GM23338 (cell line): ENCODE measurements at regions not wholly inside any gene's neighbourhood (a gene's known extent, or its start where the extent isn't known, plus 50 kb on each side); places are given as distances from the start of the nearest gene placed in this dataset.

Experiments used
- ATAC-seq: fragments of 200-7000 bp; cut with Tn5 transposase; 3 replicates; pipeline ENCODE4 v1.9.1; 2020
- DNase-seq: peaks from one replicate; pipeline ENCODE4 v3.0.0-alpha.2; 2015; ENCODE audit warnings: low spot score
- H2AFZ ChIP-seq: fragments of 200-600 bp; sonication (generic); 2 replicates; pipeline ENCODE4 v1.8.0; 2016; ENCODE audit warnings: antibody characterized with exemption, mild to moderate bottlenecking, moderate library complexity
- H3F3A ChIP-seq: fragments of 200-600 bp; sonication (generic); replicated peaks from 2 replicates; pipeline ENCODE4 v1.8.0; 2017; ENCODE audit warnings: antibody characterized with exemption, mixed run types, low read depth
- H3K27ac ChIP-seq: fragments of 200-600 bp; sonication (generic); 2 replicates; pipeline ENCODE4 v1.6.1; 2016; ENCODE audit warnings: low read depth
- H3K27me3 ChIP-seq: fragments of 200-600 bp; sonication (generic); 2 replicates; pipeline ENCODE4 v1.8.0; 2016; ENCODE audit warnings: mild to moderate bottlenecking, mixed run types, moderate library complexity; ENCODE audit not compliant: insufficient read depth
- H3K36me3 ChIP-seq: fragments of 200-600 bp; sonication (generic); 2 replicates; pipeline ENCODE4 v1.8.0; 2016; ENCODE audit warnings: mild to moderate bottlenecking; ENCODE audit not compliant: insufficient read depth
- H3K4me1 ChIP-seq: fragments of 200-600 bp; sonication (generic); 2 replicates; pipeline ENCODE4 v1.8.0; 2016; ENCODE audit warnings: mild to moderate bottlenecking, moderate library complexity; ENCODE audit not compliant: insufficient read depth
- H3K4me2 ChIP-seq: fragments of 200-600 bp; sonication (generic); 2 replicates; pipeline ENCODE4 v1.7.1; 2017; ENCODE audit warnings: mixed run types
- H3K4me3 ChIP-seq: fragments of 200-600 bp; sonication (generic); 2 replicates; pipeline ENCODE4 v1.6.1; 2016; ENCODE audit warnings: mixed run types
- H3K79me2 ChIP-seq: fragments of 200-600 bp; sonication (generic); replicated peaks from 2 replicates; pipeline ENCODE4 v1.8.0; 2017; ENCODE audit warnings: mild to moderate bottlenecking; ENCODE audit not compliant: insufficient read depth
- H3K9me2 ChIP-seq: fragments of 200-600 bp; sonication (generic); 2 replicates; pipeline ENCODE4 v1.8.0; 2017; ENCODE audit not compliant: insufficient read depth
- H4K20me1 ChIP-seq: fragments of 200-600 bp; sonication (generic); replicated peaks from 2 replicates; pipeline ENCODE4 v1.8.0; 2017; ENCODE audit warnings: mild to moderate bottlenecking; ENCODE audit not compliant: insufficient read depth
- H3K27ac Mint-ChIP-seq: 2 replicates; pipeline ENCODE4 v1.8.0; 2020; ENCODE audit warnings: inconsistent platforms, mild to moderate bottlenecking, moderate library complexity, mixed read lengths
- H3K27me3 Mint-ChIP-seq: 3 replicates; pipeline ENCODE4 v1.8.0; 2022; ENCODE audit warnings: low read depth, mild to moderate bottlenecking, moderate library complexity, mixed read lengths, inconsistent platforms; ENCODE audit not compliant: insufficient read depth, poor library complexity
- H3K36me3 Mint-ChIP-seq: 3 replicates; pipeline ENCODE4 v1.8.0; 2021; ENCODE audit warnings: low read depth, mild to moderate bottlenecking, inconsistent platforms, moderate library complexity, mixed read lengths
- H3K4me1 Mint-ChIP-seq: 3 replicates; pipeline ENCODE4 v1.8.0; 2020; ENCODE audit warnings: mild to moderate bottlenecking, inconsistent platforms, mixed read lengths
- H3K4me3 Mint-ChIP-seq: 3 replicates; pipeline ENCODE4 v1.8.0; 2021; ENCODE audit warnings: moderate library complexity, mild to moderate bottlenecking, inconsistent platforms, mixed read lengths
- H3K9me3 Mint-ChIP-seq: 3 replicates; pipeline ENCODE4 v1.8.0; 2020; ENCODE audit warnings: moderate library complexity, mild to moderate bottlenecking, inconsistent platforms, mixed read lengths
- CREB1 ChIP-seq: fragments of 250-450 bp; sonication (Bioruptor Pico); IDR thresholded peaks from 2 replicates; pipeline ENCODE4 v1.5.0; 2020; ENCODE audit warnings: low read depth, mild to moderate bottlenecking, moderate library complexity
- CTCF ChIP-seq, 2 experiments: fragments of 200-600 bp in 1 of 2; sonication (generic) in 1 of 2; conservative IDR thresholded peaks; 2 replicates each; pipeline versions ENCODE4 v1.5.1 to v1.6.1; 2016 to 2017; ENCODE audit warnings: antibody characterized with exemption in 2 of 2, low read depth in 2 of 2, mild to moderate bottlenecking in 2 of 2, moderate library complexity in 1 of 2
- ETS1 ChIP-seq: IDR thresholded peaks from 2 replicates; pipeline ENCODE4 v1.6.1; 2016; ENCODE audit warnings: antibody characterized with exemption
- EZH2 ChIP-seq: fragments of 200-600 bp; sonication (generic); IDR thresholded peaks from one replicate; pipeline ENCODE4 v1.8.0; 2017; ENCODE audit warnings: antibody characterized with exemption, mild to moderate bottlenecking, low read depth; ENCODE audit not compliant: unreplicated experiment
- EZH2phosphoT487 ChIP-seq: fragments of 200-600 bp; sonication (generic); IDR thresholded peaks from one replicate; pipeline ENCODE4 v1.8.1; 2018; ENCODE audit warnings: antibody characterized with exemption; ENCODE audit not compliant: unreplicated experiment
- JUNB ChIP-seq: IDR thresholded peaks from one replicate; pipeline ENCODE4 v1.6.1; 2016; ENCODE audit warnings: antibody characterized with exemption; ENCODE audit not compliant: unreplicated experiment
- POLR2AphosphoS5 ChIP-seq: IDR thresholded peaks from 2 replicates; pipeline ENCODE4 v1.6.1; 2016; ENCODE audit warnings: antibody characterized with exemption, low read depth
- REST ChIP-seq: IDR thresholded peaks from one replicate; pipeline ENCODE4 v1.6.1; 2018; ENCODE audit warnings: antibody characterized with exemption; ENCODE audit not compliant: unreplicated experiment
- STAT1 ChIP-seq: IDR thresholded peaks from one replicate; pipeline ENCODE4 v1.6.1; 2016; ENCODE audit warnings: antibody characterized with exemption; ENCODE audit not compliant: unreplicated experiment
- ZNF114 ChIP-seq: fragments of 250-450 bp; sonication (Bioruptor Pico); IDR thresholded peaks from 2 replicates; pipeline ENCODE4 v1.5.0; 2020; ENCODE audit warnings: mild to moderate bottlenecking, moderate library complexity

GRCh38 chr5:158069838-158070237 lies 210.9 kb upstream of the CLINT1 start (continued):
- TF ChIP-seq POLR2AphosphoS5 (no peak), CREB1 (CRISPR knock-in tag) (no peak), CTCF (conservative IDR thresholded peaks at IDR 0.05; ENCODE audit: low read depth in 2 of 2) (no peak)

- Histone ChIP-seq H3F3A (no peaks in the 10 kb centered on the region), H3K27me3 (no peaks in the 10 kb centered on the region), H3K36me3 (no peaks in the 10 kb centered on the region), H3K79me2 (no peaks in the 10 kb centered on the region), H4K20me1 (no peaks in the 10 kb centered on the region), H3K4me2 (no peak overlapping the region), H3K4me3 (no peak overlapping the region), H3K27ac (no peak overlapping the region), H3K4me1 (no peaks in the 10 kb centered on the region), H3K9me2 (peaks cover 19% of the 10 kb centered on the region; the same call in 1 of the 2 replicates), H2AFZ (no peak overlapping the region)
- DNase-seq: no peak
- H3K4me3 Mint-ChIP-seq: no peak overlapping the region
- H3K9me3 Mint-ChIP-seq: no peaks in the 10 kb centered on the region
- ATAC-seq: no peak
- no peak for TF ChIP-seq EZH2
- TF ChIP-seq JUNB: no peak
- TF ChIP-seq EZH2phosphoT487: no peak
- TF ChIP-seq REST: no peak
- TF ChIP-seq STAT1: no peak
- no peak for TF ChIP-seq CREB1 (CRISPR knock-in tag)
- TF ChIP-seq POLR2AphosphoS5: no peak
- H3K36me3 Mint-ChIP-seq: no peaks in the 10 kb centered on the region
- H3K27ac Mint-ChIP-seq: no peak overlapping the region
- H3K27me3 Mint-ChIP-seq: no peaks in the 10 kb centered on the region
- peaks cover 2% of the 10 kb centered on the region; the same call in 1 of the 3 replicates for H3K4me1 Mint-ChIP-seq
Observed at GRCh38 chr5:158068964-158069363, 210.0 kb upstream of the CLINT1 start.

- Histone ChIP-seq H3K79me2 (no peaks in the 10 kb centered on the region), H3K36me3 (no peaks in the 10 kb centered on the region), H4K20me1 (no peaks in the 10 kb centered on the region), H3F3A (no peaks in the 10 kb centered on the region), H3K4me1 (no peaks in the 10 kb centered on the region), H2AFZ (no peak overlapping the region), H3K27me3 (no peaks in the 10 kb centered on the region), H3K4me2 (no peak overlapping the region), H3K4me3 (no peak overlapping the region), H3K9me2 (0 out of 2 replicates have a peak, but pooled peaks cover 13% of the 10 kb centered on the region), H3K27ac (no peak overlapping the region)
- H3K9me3 Mint-ChIP-seq: no peaks in the 10 kb centered on the region
- H3K36me3 Mint-ChIP-seq: no peaks in the 10 kb centered on the region
- H3K27ac Mint-ChIP-seq: no peak overlapping the region
- H3K27me3 Mint-ChIP-seq: no peaks in the 10 kb centered on the region
- peaks cover 2% of the 10 kb centered on the region; the same call in 1 of the 3 replicates for H3K4me1 Mint-ChIP-seq
- ATAC-seq: no peak
- DNase-seq: no peak
- H3K4me3 Mint-ChIP-seq: no peak overlapping the region
- TF ChIP-seq POLR2AphosphoS5 (no peak), ZNF114 (CRISPR knock-in tag) (no peak), STAT1 (no peak), CTCF (conservative IDR thresholded peaks at IDR 0.05; ENCODE audit: low read depth in 2 of 2) (no peak), ETS1 (no peak)
Observed at GRCh38 chr5:158066076-158066475, 207.1 kb upstream of the CLINT1 start.
